ENCODE measurements at regions not wholly inside any gene's neighbourhood (a gene's known extent, or its start where the extent isn't known, plus 50 kb on each side); places are given as distances from the start of the nearest gene placed in this dataset.

GRCh38 chr5:165882099-165882498, 2376.7 kb downstream of the MAT2B start:
- Histone ChIP-seq H3K4me1 (ENCODE audit: control insufficient read depth, insufficient read depth, low read length, poor library complexity, severe bottlenecking) (no peaks in the 10 kb centered on the region), H3K9me3 (ENCODE audit: control insufficient read depth in 2 of 2, low read length in 2 of 2) (peaks cover 4 to 16% of the 10 kb centered on the region in 2 experiments), H3K27ac (ENCODE audit: insufficient read depth, low read length, poor library complexity, severe bottlenecking) (no peak overlapping the region), H3K27me3 (ENCODE audit: control insufficient read depth, insufficient read depth, low read length) (no peaks in the 10 kb centered on the region), H3K4me3 (ENCODE audit: low read depth, low read length) (no peak overlapping the region), H3K36me3 (ENCODE audit: control insufficient read depth, insufficient read depth, low read length) (no peaks in the 10 kb centered on the region)
- DNase-seq, result no peak
- H3K4me1 Mint-ChIP-seq, result no peaks in the 10 kb centered on the region
- H3K4me3 Mint-ChIP-seq, result no peak overlapping the region
- H3K27me3 Mint-ChIP-seq, result no peaks in the 10 kb centered on the region
- H3K27ac Mint-ChIP-seq, result no peak overlapping the region
- peaks cover 5 to 16% (median 10%) of the 10 kb centered on the region in 7 donors for H3K9me3 Mint-ChIP-seq
- no peaks in the 10 kb centered on the region for H3K36me3 Mint-ChIP-seq
- no peak for ATAC-seq (ENCODE audit: low read depth in 2 of 2)

- no peak overlapping the region for H3K27ac Mint-ChIP-seq
- Histone ChIP-seq H3K36me3 (ENCODE audit: control insufficient read depth, insufficient read depth, low read length) (no peaks in the 10 kb centered on the region), H3K27me3 (ENCODE audit: control insufficient read depth, insufficient read depth, low read length) (no peaks in the 10 kb centered on the region), H3K4me3 (ENCODE audit: low read depth, low read length) (no peak overlapping the region), H3K4me1 (ENCODE audit: control insufficient read depth, insufficient read depth, low read length, poor library complexity, severe bottlenecking) (no peaks in the 10 kb centered on the region), H3K27ac (ENCODE audit: insufficient read depth, low read length, poor library complexity, severe bottlenecking) (no peak overlapping the region), H3K9me3 (ENCODE audit: control insufficient read depth in 2 of 2, low read length in 2 of 2) (peaks cover 0 to 8% of the 10 kb centered on the region in 2 experiments)
- ATAC-seq (ENCODE audit: low read depth in 2 of 2), result no peak
- no peaks in the 10 kb centered on the region for H3K4me1 Mint-ChIP-seq
- no peaks in the 10 kb centered on the region for H3K36me3 Mint-ChIP-seq
- no peak overlapping the region for H3K4me3 Mint-ChIP-seq
- DNase-seq, result no peak
- no peaks in the 10 kb centered on the region for H3K27me3 Mint-ChIP-seq
- H3K9me3 Mint-ChIP-seq, result peaks cover 6 to 22% (median 12%) of the 10 kb centered on the region in 7 donors
Measured at GRCh38 chr5:165885623-165886350, 2380.4 kb downstream of the MAT2B start.

- Histone ChIP-seq H3K4me3 (ENCODE audit: low read depth, low read length) (no peak overlapping the region), H3K4me1 (ENCODE audit: control insufficient read depth, insufficient read depth, low read length, poor library complexity, severe bottlenecking) (no peaks in the 10 kb centered on the region), H3K9me3 (ENCODE audit: control insufficient read depth in 2 of 2, low read length in 2 of 2) (peaks cover 0 to 18% of the 10 kb centered on the region in 2 experiments), H3K27ac (ENCODE audit: insufficient read depth, low read length, poor library complexity, severe bottlenecking) (no peak overlapping the region), H3K36me3 (ENCODE audit: control insufficient read depth, insufficient read depth, low read length) (no peaks in the 10 kb centered on the region), H3K27me3 (ENCODE audit: control insufficient read depth, insufficient read depth, low read length) (no peaks in the 10 kb centered on the region)
- ATAC-seq (ENCODE audit: low read depth in 2 of 2) (no peak), DNase-seq (no peak)
- H3K27ac Mint-ChIP-seq, result no peak overlapping the region
- H3K27me3 Mint-ChIP-seq, result no peaks in the 10 kb centered on the region
- no peaks in the 10 kb centered on the region for H3K36me3 Mint-ChIP-seq
- no peak overlapping the region for H3K4me3 Mint-ChIP-seq
- H3K4me1 Mint-ChIP-seq, result no peaks in the 10 kb centered on the region
- peaks cover 6 to 24% (median 11%) of the 10 kb centered on the region in 7 donors for H3K9me3 Mint-ChIP-seq
Measured at GRCh38 chr5:165887147-165887546, 2381.7 kb downstream of the MAT2B start.

- Mint-ChIP-seq H3K36me3 (no peaks in the 10 kb centered on the region), H3K4me1 (no peaks in the 10 kb centered on the region)
Measured at GRCh38 chr5:165892383-165892782, 2387.0 kb downstream of the MAT2B start.

GRCh38 chr5:165894916-165895315, 2389.5 kb downstream of the MAT2B start:
- peaks cover 0 to 21% (median 10%) of the 10 kb centered on the region in 7 donors for H3K9me3 Mint-ChIP-seq
- Histone ChIP-seq H3K4me3 (ENCODE audit: low read depth, low read length) (no peak overlapping the region), H3K36me3 (ENCODE audit: control insufficient read depth, insufficient read depth, low read length) (no peaks in the 10 kb centered on the region), H3K9me3 (ENCODE audit: control insufficient read depth in 2 of 2, low read length in 2 of 2) (peaks cover 2 to 13% of the 10 kb centered on the region in 2 experiments), H3K27ac (ENCODE audit: insufficient read depth, low read length, poor library complexity, severe bottlenecking) (no peak overlapping the region), H3K4me1 (ENCODE audit: control insufficient read depth, insufficient read depth, low read length, poor library complexity, severe bottlenecking) (no peaks in the 10 kb centered on the region), H3K27me3 (ENCODE audit: control insufficient read depth, insufficient read depth, low read length) (no peaks in the 10 kb centered on the region)
- no peaks in the 10 kb centered on the region for H3K36me3 Mint-ChIP-seq
- DNase-seq (no peak), ATAC-seq (ENCODE audit: low read depth in 2 of 2) (no peak)
- H3K27me3 Mint-ChIP-seq, result no peaks in the 10 kb centered on the region
- H3K27ac Mint-ChIP-seq, result no peak overlapping the region
- H3K4me1 Mint-ChIP-seq, result peaks cover 0 to 1% (median 0%) of the 10 kb centered on the region in 4 donors
- no peak overlapping the region for H3K4me3 Mint-ChIP-seq

More at GRCh38 chr5:165892383-165892782, 2387.0 kb downstream of the MAT2B start:
- peaks cover 2 to 13% of the 10 kb centered on the region in 2 experiments for H3K9me3 ChIP-seq (ENCODE audit: control insufficient read depth in 2 of 2, low read length in 2 of 2)
- Mint-ChIP-seq H3K27ac (no peak overlapping the region), H3K9me3 (peaks cover 6 to 23% (median 13%) of the 10 kb centered on the region in 7 donors), H3K27me3 (no peaks in the 10 kb centered on the region), H3K4me3 (no peak overlapping the region)
- H3K27ac ChIP-seq (ENCODE audit: insufficient read depth, low read length, poor library complexity, severe bottlenecking), result no peak overlapping the region
- DNase-seq, result no peak
- H3K27me3 ChIP-seq (ENCODE audit: control insufficient read depth, insufficient read depth, low read length), result no peaks in the 10 kb centered on the region
- ATAC-seq (ENCODE audit: low read depth in 2 of 2), result no peak
- H3K4me1 ChIP-seq (ENCODE audit: control insufficient read depth, insufficient read depth, low read length, poor library complexity, severe bottlenecking), result no peaks in the 10 kb centered on the region
- no peaks in the 10 kb centered on the region for H3K36me3 ChIP-seq (ENCODE audit: control insufficient read depth, insufficient read depth, low read length)
- H3K4me3 ChIP-seq (ENCODE audit: low read depth, low read length), result no peak overlapping the region

- Histone ChIP-seq H3K36me3 (ENCODE audit: control insufficient read depth, insufficient read depth, low read length) (no peaks in the 10 kb centered on the region), H3K27ac (ENCODE audit: insufficient read depth, low read length, poor library complexity, severe bottlenecking) (no peak overlapping the region), H3K4me1 (ENCODE audit: control insufficient read depth, insufficient read depth, low read length, poor library complexity, severe bottlenecking) (no peaks in the 10 kb centered on the region), H3K4me3 (ENCODE audit: low read depth, low read length) (no peak overlapping the region), H3K27me3 (ENCODE audit: control insufficient read depth, insufficient read depth, low read length) (no peaks in the 10 kb centered on the region), H3K9me3 (ENCODE audit: control insufficient read depth in 2 of 2, low read length in 2 of 2) (no peaks in the 10 kb centered on the region)
- Mint-ChIP-seq H3K4me3 (no peak overlapping the region), H3K27ac (no peak overlapping the region), H3K4me1 (peaks cover 0 to 1% (median 0%) of the 10 kb centered on the region in 4 donors), H3K9me3 (peaks cover 0 to 37% (median 3%) of the 10 kb centered on the region in 7 donors), H3K27me3 (no peaks in the 10 kb centered on the region), H3K36me3 (no peaks in the 10 kb centered on the region)
- ATAC-seq (ENCODE audit: low read depth in 2 of 2) (no peak), DNase-seq (no peak)
Measured at GRCh38 chr5:165903835-165904234, 2387.6 kb upstream of the WWC1 start.

GRCh38 chr5:165906871-165907270, 2384.6 kb upstream of the WWC1 start:
- Mint-ChIP-seq H3K9me3 (peaks cover 0 to 48% (median 6%) of the 10 kb centered on the region in 7 donors), H3K4me1 (no peaks in the 10 kb centered on the region)

DNA sequence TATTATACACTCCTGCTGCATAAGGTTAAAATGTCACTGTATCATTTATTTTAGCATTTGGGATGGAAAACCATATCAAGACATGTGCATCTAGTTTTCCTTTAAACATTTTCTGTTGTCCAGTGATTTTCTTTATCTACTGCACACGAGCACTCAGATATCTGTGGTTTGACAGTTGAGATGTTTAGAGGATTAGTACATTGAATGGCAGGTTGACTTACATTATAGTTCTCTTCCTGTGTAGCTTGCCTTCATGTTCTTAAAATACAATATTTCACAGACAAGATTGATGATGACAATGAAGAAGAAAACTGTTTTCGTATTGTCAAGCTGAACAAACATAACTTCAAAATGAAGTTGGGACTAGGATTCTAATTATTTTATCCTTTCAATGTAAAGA, 2378.4 kb upstream of the WWC1 start:
- Histone ChIP-seq H3K9me3 (ENCODE audit: control insufficient read depth in 2 of 2, low read length in 2 of 2) (no peaks in the 10 kb centered on the region), H3K27me3 (ENCODE audit: control insufficient read depth, insufficient read depth, low read length) (no peaks in the 10 kb centered on the region), H3K36me3 (ENCODE audit: control insufficient read depth, insufficient read depth, low read length) (no peaks in the 10 kb centered on the region), H3K27ac (ENCODE audit: insufficient read depth, low read length, poor library complexity, severe bottlenecking) (no peak overlapping the region), H3K4me1 (ENCODE audit: control insufficient read depth, insufficient read depth, low read length, poor library complexity, severe bottlenecking) (no peaks in the 10 kb centered on the region), H3K4me3 (ENCODE audit: low read depth, low read length) (no peak overlapping the region)
- peaks cover 0 to 31% (median 4%) of the 10 kb centered on the region in 7 donors for H3K9me3 Mint-ChIP-seq
- H3K4me3 Mint-ChIP-seq, result no peak overlapping the region
- no peak for DNase-seq
- H3K36me3 Mint-ChIP-seq, result no peaks in the 10 kb centered on the region
- peaks cover 4% of the 10 kb centered on the region for H3K27me3 Mint-ChIP-seq
- no peak overlapping the region for H3K27ac Mint-ChIP-seq
- H3K4me1 Mint-ChIP-seq, result no peaks in the 10 kb centered on the region
- ATAC-seq (ENCODE audit: low read depth in 2 of 2), result no peak

More at GRCh38 chr5:165906871-165907270, 2384.6 kb upstream of the WWC1 start:
- H3K4me3 ChIP-seq (ENCODE audit: low read depth, low read length), result no peak overlapping the region
- no peaks in the 10 kb centered on the region for H3K27me3 Mint-ChIP-seq
- no peak overlapping the region for H3K27ac ChIP-seq (ENCODE audit: insufficient read depth, low read length, poor library complexity, severe bottlenecking)
- H3K36me3 Mint-ChIP-seq, result no peaks in the 10 kb centered on the region
- H3K9me3 ChIP-seq (ENCODE audit: control insufficient read depth in 2 of 2, low read length in 2 of 2), result no peaks in the 10 kb centered on the region
- ATAC-seq (ENCODE audit: low read depth in 2 of 2) (no peak), DNase-seq (no peak)
- H3K27ac Mint-ChIP-seq, result no peak overlapping the region
- no peaks in the 10 kb centered on the region for H3K4me1 ChIP-seq (ENCODE audit: control insufficient read depth, insufficient read depth, low read length, poor library complexity, severe bottlenecking)
- no peaks in the 10 kb centered on the region for H3K27me3 ChIP-seq (ENCODE audit: control insufficient read depth, insufficient read depth, low read length)
- H3K36me3 ChIP-seq (ENCODE audit: control insufficient read depth, insufficient read depth, low read length), result no peaks in the 10 kb centered on the region
- H3K4me3 Mint-ChIP-seq, result no peak overlapping the region
